Retina (tissue), 1 donor: ENCODE measurements at regions not wholly inside any gene's neighbourhood (a gene's known extent, or its start where the extent isn't known, plus 50 kb on each side); places are given as distances from the start of the nearest gene placed in this dataset.
"Not testable (repeated sequence)": the region's sequence is repeated elsewhere in the genome, so short reads cannot be mapped to it uniquely, and the experiment has no call there.

ENCODE experiments used
- DNase-seq: peaks from one replicate; pipeline ENCODE4 v3.0.0-alpha.2; 2016

- DNase-seq: no peak
These were observed 329.3 kb downstream of the TBL1XR1 start for GRCh38 chr3:176867681-176868663.

- DNase-seq: no peak
These were observed 336.1 kb downstream of the TBL1XR1 start for GRCh38 chr3:176861137-176861536.

- DNase-seq: no peak
These were observed 340.6 kb downstream of the TBL1XR1 start for GRCh38 chr3:176856721-176857120.

GRCh38 chr3:176855901-176856486 is 341.3 kb downstream of the TBL1XR1 start:
- DNase-seq: no peak

- DNase-seq: no peak
These were observed 342.1 kb downstream of the TBL1XR1 start for GRCh38 chr3:176855213-176855612.

- DNase-seq: peak; percentile 4
These were observed 346.8 kb downstream of the TBL1XR1 start for GRCh38 chr3:176850498-176850897.

- no peak for DNase-seq
These were observed 348.7 kb downstream of the TBL1XR1 start for GRCh38 chr3:176848431-176849214.

- no peak for DNase-seq
These were observed 354.4 kb downstream of the TBL1XR1 start for GRCh38 chr3:176842914-176843313.

GRCh38 chr3:176840641-176841286 is 356.5 kb downstream of the TBL1XR1 start:
- no peak for DNase-seq

- no peak for DNase-seq
These were observed 357.4 kb downstream of the TBL1XR1 start for GRCh38 chr3:176839901-176840300.

- no peak for DNase-seq
These were observed 357.8 kb downstream of the TBL1XR1 start for GRCh38 chr3:176839466-176839865.

GRCh38 chr3:176827244-176827643 is 370.0 kb downstream of the TBL1XR1 start:
- not testable (repeated sequence) for DNase-seq

- no peak for DNase-seq
These were observed 372.5 kb downstream of the TBL1XR1 start for GRCh38 chr3:176824811-176825210.

GRCh38 chr3:176820764-176821163 is 376.5 kb downstream of the TBL1XR1 start:
- no peak for DNase-seq

GRCh38 chr3:176816937-176817336 is 380.3 kb downstream of the TBL1XR1 start:
- DNase-seq: no peak

- peak; percentile 62 for DNase-seq
These were observed 383.0 kb downstream of the TBL1XR1 start for GRCh38 chr3:176814285-176814684.

GRCh38 chr3:176807938-176808337 is 389.3 kb downstream of the TBL1XR1 start:
- DNase-seq: peak; percentile 23

- no peak for DNase-seq
These were observed 397.6 kb downstream of the TBL1XR1 start for GRCh38 chr3:176799675-176800074.

- DNase-seq: no peak
These were observed 398.6 kb downstream of the TBL1XR1 start for GRCh38 chr3:176798680-176799079.

GRCh38 chr3:176796371-176796770 is 400.9 kb downstream of the TBL1XR1 start:
- DNase-seq: no peak

- DNase-seq: no peak
These were observed 401.4 kb downstream of the TBL1XR1 start for GRCh38 chr3:176795891-176796290.

GRCh38 chr3:176794406-176794805 is 402.9 kb downstream of the TBL1XR1 start:
- DNase-seq: no peak

- no peak for DNase-seq
These were observed 407.3 kb downstream of the TBL1XR1 start for GRCh38 chr3:176789947-176790346.
